ENCODE measurements at regions not wholly inside any gene's neighbourhood (a gene's known extent, or its start where the extent isn't known, plus 50 kb on each side); places are given as distances from the start of the nearest gene placed in this dataset.

DNA sequence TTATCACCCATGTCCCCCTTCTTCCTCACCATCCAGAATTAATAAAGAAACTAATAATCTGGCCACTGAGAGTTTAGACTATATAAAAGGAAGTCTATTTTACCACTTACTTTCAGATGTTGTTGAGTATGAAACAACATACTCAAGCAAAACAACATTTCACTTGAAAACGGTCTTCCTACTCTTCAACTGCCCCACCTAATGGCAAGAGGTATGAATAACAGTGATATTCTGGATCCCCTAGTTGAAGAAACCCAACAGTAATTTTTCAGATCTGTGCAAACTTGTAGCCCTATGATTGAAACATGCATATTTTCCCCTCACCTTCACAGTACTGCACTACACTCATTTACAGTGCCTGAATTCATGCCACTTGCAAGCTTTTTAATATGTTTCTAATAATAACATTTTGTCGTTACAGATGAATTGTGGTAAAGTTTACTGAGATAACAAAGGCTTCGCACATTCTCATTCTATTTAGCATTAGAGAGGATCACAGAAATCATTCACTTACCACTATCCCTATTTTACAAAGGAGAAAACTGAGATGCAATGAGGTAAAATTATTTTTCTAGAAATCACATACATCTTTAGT lies 267.9 kb upstream of the PDE4D start:
- TF ChIP-seq, protein P1, sequence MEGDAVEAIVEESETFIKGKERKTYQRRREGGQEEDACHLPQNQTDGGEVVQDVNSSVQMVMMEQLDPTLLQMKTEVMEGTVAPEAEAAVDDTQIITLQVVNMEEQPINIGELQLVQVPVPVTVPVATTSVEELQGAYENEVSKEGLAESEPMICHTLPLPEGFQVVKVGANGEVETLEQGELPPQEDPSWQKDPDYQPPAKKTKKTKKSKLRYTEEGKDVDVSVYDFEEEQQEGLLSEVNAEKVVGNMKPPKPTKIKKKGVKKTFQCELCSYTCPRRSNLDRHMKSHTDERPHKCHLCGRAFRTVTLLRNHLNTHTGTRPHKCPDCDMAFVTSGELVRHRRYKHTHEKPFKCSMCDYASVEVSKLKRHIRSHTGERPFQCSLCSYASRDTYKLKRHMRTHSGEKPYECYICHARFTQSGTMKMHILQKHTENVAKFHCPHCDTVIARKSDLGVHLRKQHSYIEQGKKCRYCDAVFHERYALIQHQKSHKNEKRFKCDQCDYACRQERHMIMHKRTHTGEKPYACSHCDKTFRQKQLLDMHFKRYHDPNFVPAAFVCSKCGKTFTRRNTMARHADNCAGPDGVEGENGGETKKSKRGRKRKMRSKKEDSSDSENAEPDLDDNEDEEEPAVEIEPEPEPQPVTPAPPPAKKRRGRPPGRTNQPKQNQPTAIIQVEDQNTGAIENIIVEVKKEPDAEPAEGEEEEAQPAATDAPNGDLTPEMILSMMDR (conservative IDR thresholded peaks at IDR 0.05; ENCODE audit: low read length), result peak; percentile 74
- TF ChIP-seq EZH2phosphoT487 (IDR thresholded peaks at IDR 0.05; ENCODE audit: borderline replicate concordance), result no peak

Measured in Loucy (cell line).